Smooth muscle cell of the brain vasculature (primary cell): ENCODE measurements at regions not wholly inside any gene's neighbourhood (a gene's known extent, or its start where the extent isn't known, plus 50 kb on each side); places are given as distances from the start of the nearest gene placed in this dataset.

Experiments
- DNase-seq: peaks from one replicate; pipeline ENCODE4 v3.0.0-alpha.2; 2012; ENCODE audit warnings: low read depth, low spot score

GRCh38 chr21:23480591-23481270 lies 2126.6 kb downstream of the MRPL39 start:
- no peak for DNase-seq

GRCh38 chr21:23478381-23478780 lies 2128.9 kb downstream of the MRPL39 start:
- no peak for DNase-seq

- no peak for DNase-seq
These were observed 2131.7 kb downstream of the MRPL39 start for GRCh38 chr21:23475281-23476219.

GRCh38 chr21:23471877-23472276 lies 2135.4 kb downstream of the MRPL39 start:
- DNase-seq, result no peak

GRCh38 chr21:23463365-23463764 lies 2143.9 kb downstream of the MRPL39 start:
- DNase-seq, result no peak

GRCh38 chr21:23455676-23456075 lies 2151.6 kb downstream of the MRPL39 start:
- no peak for DNase-seq

GRCh38 chr21:23452384-23453083 lies 2154.7 kb downstream of the MRPL39 start:
- DNase-seq, result no peak

- DNase-seq, result no peak
These were observed 2162.0 kb downstream of the MRPL39 start for GRCh38 chr21:23445307-23445706.

- no peak for DNase-seq
These were observed 2169.2 kb downstream of the MRPL39 start for GRCh38 chr21:23438081-23438480.

- DNase-seq, result no peak
These were observed 2204.3 kb downstream of the MRPL39 start for GRCh38 chr21:23402929-23403520.

GRCh38 chr21:23401278-23401677 lies 2206.0 kb downstream of the MRPL39 start:
- no peak for DNase-seq

GRCh38 chr21:23398726-23399125 lies 2208.6 kb downstream of the MRPL39 start:
- no peak for DNase-seq

- DNase-seq, result no peak
These were observed 2212.8 kb downstream of the MRPL39 start for GRCh38 chr21:23394458-23394857.

- no peak for DNase-seq
These were observed 2222.6 kb downstream of the MRPL39 start for GRCh38 chr21:23384679-23385078.

GRCh38 chr21:23374155-23374554 lies 2233.1 kb downstream of the MRPL39 start:
- DNase-seq, result no peak

GRCh38 chr21:23356905-23357304 lies 2250.4 kb downstream of the MRPL39 start:
- no peak for DNase-seq

GRCh38 chr21:23316190-23316589 lies 2291.1 kb downstream of the MRPL39 start:
- DNase-seq, result no peak

- no peak for DNase-seq
These were observed 2298.5 kb downstream of the MRPL39 start for GRCh38 chr21:23308741-23309140.

- DNase-seq, result no peak
These were observed 2300.2 kb downstream of the MRPL39 start for GRCh38 chr21:23307065-23307464.

- no peak for DNase-seq
These were observed 2294.1 kb downstream of the NCAM2 start for GRCh38 chr21:23292292-23292691.

- no peak for DNase-seq
These were observed 2283.7 kb downstream of the NCAM2 start for GRCh38 chr21:23281917-23282316.

GRCh38 chr21:23249760-23250159 lies 2251.6 kb downstream of the NCAM2 start:
- DNase-seq, result no peak
